DND-41 (cell line): ENCODE measurements at regions not wholly inside any gene's neighbourhood (a gene's known extent, or its start where the extent isn't known, plus 50 kb on each side); places are given as distances from the start of the nearest gene placed in this dataset.

Experiments used
- CTCF ChIP-seq: IDR thresholded peaks from 2 replicates; pipeline ENCODE4 v1.5.1; 2012; ENCODE audit warnings: borderline replicate concordance, low read length, moderate library complexity, mild to moderate bottlenecking; ENCODE audit not compliant: poor library complexity, severe bottlenecking; ENCODE audit errors: extremely low read depth
- EZH2 ChIP-seq: IDR thresholded peaks from 3 replicates; pipeline ENCODE4 v1.6.1; 2012; ENCODE audit warnings: borderline replicate concordance, low read depth, mild to moderate bottlenecking, moderate library complexity, low read length, inconsistent platforms; ENCODE audit not compliant: severe bottlenecking

DNA sequence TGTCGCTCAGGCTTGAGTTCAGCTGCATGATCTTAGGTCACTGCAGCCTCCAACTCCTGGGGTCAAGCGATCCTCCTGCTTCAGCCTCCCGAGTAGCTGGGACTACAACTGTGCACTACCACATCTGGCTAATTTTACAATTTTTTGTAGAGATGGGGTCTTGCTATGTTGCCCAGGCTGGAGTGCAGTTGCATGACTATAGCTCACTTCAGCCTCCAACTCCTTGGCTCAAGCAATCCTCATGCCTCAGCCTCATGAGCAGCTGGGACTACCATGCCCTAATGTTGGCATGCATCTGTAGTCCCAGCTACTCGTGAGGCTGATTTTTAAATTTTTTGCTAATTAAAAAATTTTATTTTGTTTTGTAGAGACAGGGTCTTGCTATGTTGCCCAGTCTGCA lies 101.9 kb upstream of the NPTX2 start:
- TF ChIP-seq CTCF (no peak), EZH2 (no peak)
